T47D (cell line): ENCODE measurements at regions not wholly inside any gene's neighbourhood (a gene's known extent, or its start where the extent isn't known, plus 50 kb on each side); places are given as distances from the start of the nearest gene placed in this dataset.
"Not testable (repeated sequence)": the region's sequence is repeated elsewhere in the genome, so short reads cannot be mapped to it uniquely, and the experiment has no call there.

Source experiments
- DNase-seq, 2 experiments: peaks; one replicate each; pipeline versions ENCODE4 v3.0.0 to v3.0.0-alpha.2; 2011 to 2012; ENCODE audit warnings: low read depth in 1 of 2, low spot score in 1 of 2
- JUND ChIP-seq: IDR thresholded peaks from 2 replicates; pipeline ENCODE4 v1.6.1; 2012; ENCODE audit warnings: low read depth
- in situ Hi-C: cut with HindIII; loops from 2 replicates; pipeline ENCODE4 v1.10.0; 2016; ENCODE audit warnings: low sequenced_read_pairs, low pct_unique_long_range_greater_than_20kb

GRCh38 chr9:2263665-2264064 is 248.5 kb downstream of the SMARCA2 start:
- in situ Hi-C loops = no loop called here
- TF ChIP-seq JUND = no peak
- DNase-seq = no peak

- in situ Hi-C loops = no loop called here
- DNase-seq = no peak
- no peak for TF ChIP-seq JUND
Observed at GRCh38 chr9:2264081-2264480, 248.9 kb downstream of the SMARCA2 start.

- in situ Hi-C loops = no loop called here
- TF ChIP-seq JUND = no peak
- no peak for DNase-seq
Observed at GRCh38 chr9:2267181-2267745, 252.1 kb downstream of the SMARCA2 start.

- no peak for DNase-seq
- in situ Hi-C loops = no loop called here
Observed at GRCh38 chr9:2269778-2270177, 254.6 kb downstream of the SMARCA2 start.

DNA sequence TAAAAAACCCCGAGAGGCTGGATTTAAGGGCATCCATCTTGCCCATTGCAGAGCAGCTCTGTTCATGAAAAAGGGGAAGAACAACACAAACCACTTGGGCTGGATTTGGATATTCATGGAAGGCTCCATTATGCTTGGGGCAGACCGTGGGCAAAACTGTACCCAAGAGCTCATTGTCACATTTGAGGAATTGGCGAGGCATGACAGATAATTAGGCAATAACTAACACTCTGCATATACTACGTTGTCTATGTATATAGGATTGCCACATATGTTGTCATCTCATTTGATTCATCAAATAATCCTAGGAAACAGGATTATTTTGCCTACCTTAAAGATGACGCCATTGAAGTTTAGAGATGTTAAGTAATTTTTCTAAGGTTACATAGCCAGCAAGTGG is 255.4 kb downstream of the SMARCA2 start:
- no peak for DNase-seq
- no peak for TF ChIP-seq JUND
- in situ Hi-C loops = no loop called here

More at GRCh38 chr9:2269778-2270177, 254.6 kb downstream of the SMARCA2 start:
- TF ChIP-seq JUND = no peak

GRCh38 chr9:2271426-2271825 is 256.3 kb downstream of the SMARCA2 start:
- TF ChIP-seq JUND = no peak
- peak in 1 of 2 experiments; percentile 80 for DNase-seq
- in situ Hi-C loops = no loop called here

DNA sequence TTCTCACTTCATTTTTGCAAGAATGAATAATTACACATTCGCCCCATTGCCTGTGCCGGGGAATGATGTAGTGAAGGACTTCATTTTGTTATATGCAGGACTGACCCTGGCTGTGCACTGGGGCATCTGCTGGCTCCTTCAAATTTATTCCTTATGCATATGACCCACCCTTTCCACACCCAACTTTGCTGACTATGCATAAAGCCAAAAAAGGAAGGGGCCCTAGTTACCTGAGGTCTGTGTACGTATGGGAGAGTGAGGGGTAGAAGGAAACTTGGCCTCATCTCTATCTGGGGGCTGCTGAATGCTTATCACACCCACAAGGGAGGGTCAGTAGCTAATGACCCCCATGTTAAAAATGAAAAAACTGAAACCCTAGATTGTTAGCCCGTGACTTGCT is 259.6 kb downstream of the SMARCA2 start:
- DNase-seq = no peak
- in situ Hi-C loops = no loop called here
- TF ChIP-seq JUND = no peak

GRCh38 chr9:2276296-2276695 is 261.1 kb downstream of the SMARCA2 start:
- TF ChIP-seq JUND = no peak
- no peak for DNase-seq

DNA sequence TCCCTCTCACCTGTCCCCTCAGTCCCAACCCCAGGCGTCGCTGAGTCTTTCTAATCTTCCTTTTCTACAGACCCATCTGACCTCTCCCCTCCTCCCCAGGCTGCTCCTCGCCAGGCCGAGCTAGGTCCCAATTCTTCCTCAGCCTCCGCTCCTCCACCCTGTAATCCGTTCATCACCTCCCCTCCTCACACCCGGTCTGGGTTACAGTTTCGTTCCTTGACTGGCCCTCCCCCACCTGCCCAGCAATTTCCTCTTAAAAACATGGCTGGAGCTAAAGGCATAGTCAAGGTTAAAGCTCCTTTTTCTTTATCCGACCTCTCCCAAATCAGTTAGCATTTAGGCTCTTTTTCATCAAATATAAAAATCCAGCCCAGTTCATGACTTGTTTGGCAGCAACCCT is 262.0 kb downstream of the SMARCA2 start:
- DNase-seq, in situ Hi-C loops: not testable (repeated sequence)

More at GRCh38 chr9:2276296-2276695, 261.1 kb downstream of the SMARCA2 start:
- in situ Hi-C loops = no loop called here

DNA sequence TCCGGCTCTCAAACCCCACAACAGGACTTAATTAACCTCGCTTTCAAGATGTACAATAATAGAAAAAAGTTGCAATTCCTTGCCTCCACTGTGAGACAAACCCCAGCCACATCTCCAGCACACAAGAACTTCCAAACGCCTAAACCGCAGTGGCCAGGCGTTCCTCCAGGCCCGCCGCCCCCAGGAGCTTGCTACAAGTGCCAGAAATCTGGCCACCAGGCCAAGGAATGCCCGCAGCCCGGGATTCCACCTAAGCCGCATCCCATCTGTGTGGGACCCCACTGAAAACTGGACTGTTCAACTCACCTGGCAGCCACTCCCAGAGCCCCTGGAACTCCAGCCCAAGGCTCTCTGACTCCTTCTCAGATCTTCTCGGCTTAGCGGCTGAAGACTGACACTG is 262.5 kb downstream of the SMARCA2 start:
- DNase-seq, in situ Hi-C loops: not testable (repeated sequence)

- not testable (repeated sequence) for DNase-seq
Observed at GRCh38 chr9:2279138-2279537, 264.0 kb downstream of the SMARCA2 start.

DNA sequence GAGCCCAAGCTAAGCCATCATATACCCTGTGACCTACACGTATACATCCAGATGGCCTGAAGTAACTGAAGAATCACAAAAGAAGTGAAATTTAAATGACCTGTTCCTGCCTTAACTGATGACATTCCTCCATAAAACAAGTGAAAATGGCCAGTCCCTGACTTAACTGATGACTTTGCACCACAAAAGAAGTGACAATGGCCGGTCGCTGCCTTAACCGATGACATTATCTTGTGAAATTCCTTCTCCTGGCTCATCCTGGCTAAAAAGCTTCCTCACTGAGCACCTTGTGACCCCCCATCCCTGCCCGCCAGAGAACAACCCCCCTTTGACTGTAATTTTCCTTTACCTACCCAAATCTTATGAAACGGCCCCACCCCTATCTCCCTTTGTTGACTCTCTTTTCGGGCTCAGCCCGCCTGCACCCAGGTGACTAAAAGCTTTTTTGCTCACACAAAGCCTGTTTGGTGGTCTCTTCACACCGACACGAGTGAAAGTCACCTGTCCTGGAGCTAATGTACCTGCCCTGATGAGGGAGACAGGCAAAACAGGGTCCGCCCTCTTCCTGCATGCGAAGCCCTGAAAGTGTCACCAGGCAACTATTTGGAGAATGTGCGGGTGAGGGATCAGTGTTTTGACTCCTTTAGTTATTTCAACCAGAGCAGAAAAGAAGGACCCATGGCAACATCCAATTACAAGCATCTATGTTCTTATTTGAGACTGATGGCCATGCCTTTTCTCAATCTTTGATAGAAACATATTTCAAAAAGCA is 266.1 kb downstream of the SMARCA2 start:
- TF ChIP-seq JUND = no peak
- DNase-seq = peak in 1 of 2 experiments; percentile 12
- in situ Hi-C loops = no loop called here

More at GRCh38 chr9:2279138-2279537, 264.0 kb downstream of the SMARCA2 start:
- in situ Hi-C loops = not testable (repeated sequence)

GRCh38 chr9:2281803-2282185 is 266.6 kb downstream of the SMARCA2 start:
- no peak for DNase-seq
- in situ Hi-C loops = no loop called here
- TF ChIP-seq JUND = no peak

DNA sequence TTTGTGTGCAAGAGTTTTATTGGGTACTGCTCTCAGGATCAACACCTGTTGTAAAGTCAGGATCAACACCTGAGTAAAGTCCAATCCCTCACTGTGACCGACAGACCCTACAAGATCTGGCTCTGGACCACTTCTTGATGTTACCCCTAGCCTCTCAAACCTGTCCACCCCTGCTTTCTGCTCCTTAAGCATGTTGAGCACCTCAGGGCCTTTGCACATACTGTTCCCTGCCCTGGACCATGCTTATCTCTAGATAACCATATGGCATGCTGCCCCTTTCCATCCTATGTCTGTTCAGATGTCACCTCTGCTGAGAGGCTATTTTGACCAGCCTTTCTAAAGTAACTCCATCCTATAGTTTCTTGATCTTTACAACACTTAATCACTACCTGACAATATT is 269.6 kb downstream of the SMARCA2 start:
- in situ Hi-C loops = no loop called here
- DNase-seq = no peak
- no peak for TF ChIP-seq JUND
